ENCODE measurements at regions not wholly inside any gene's neighbourhood (a gene's known extent, or its start where the extent isn't known, plus 50 kb on each side); places are given as distances from the start of the nearest gene placed in this dataset.
A peak's percentile ranks its signal among the peaks of the same experiment; 100 is the strongest.
"Not testable (repeated sequence)": the region's sequence is repeated elsewhere in the genome, so short reads cannot be mapped to it uniquely, and the experiment has no call there.

- peak; percentile 15 for DNase-seq (ENCODE audit: low spot score)
These were observed 133.0 kb downstream of the GPX5 start for GRCh38 chr6:28658475-28659249.

- no peak for DNase-seq (ENCODE audit: low spot score)
These were observed 133.5 kb downstream of the GPX5 start for GRCh38 chr6:28659250-28659566.

GRCh38 chr6:28661097-28661713 is 135.5 kb downstream of the GPX5 start:
- DNase-seq (ENCODE audit: low spot score): no peak

GRCh38 chr6:28664870-28665396 is 139.3 kb downstream of the GPX5 start:
- no peak for DNase-seq (ENCODE audit: low spot score)

- DNase-seq (ENCODE audit: low spot score): no peak
These were observed 147.7 kb downstream of the GPX5 start for GRCh38 chr6:28673417-28673786.

GRCh38 chr6:28673787-28674671 is 148.3 kb downstream of the GPX5 start:
- DNase-seq (ENCODE audit: low spot score): peak; percentile 43

GRCh38 chr6:28675600-28675999 is 149.9 kb downstream of the GPX5 start:
- no peak for DNase-seq (ENCODE audit: low spot score)

- no peak for DNase-seq (ENCODE audit: low spot score)
These were observed 156.9 kb downstream of the GPX5 start for GRCh38 chr6:28682542-28682941.

GRCh38 chr6:28682956-28683685 is 157.4 kb downstream of the GPX5 start:
- not testable (repeated sequence) for DNase-seq (ENCODE audit: low spot score)

GRCh38 chr6:28683945-28684538 is 158.4 kb downstream of the GPX5 start:
- peak; percentile 25 for DNase-seq (ENCODE audit: low spot score)

- not testable (repeated sequence) for DNase-seq (ENCODE audit: low spot score)
These were observed 160.3 kb downstream of the GPX5 start for GRCh38 chr6:28685960-28686359.

GRCh38 chr6:28686446-28687027 is 160.9 kb downstream of the GPX5 start:
- DNase-seq (ENCODE audit: low spot score): peak; percentile 72

- DNase-seq (ENCODE audit: low spot score): not testable (repeated sequence)
These were observed 161.8 kb downstream of the GPX5 start for GRCh38 chr6:28687309-28687981.

GRCh38 chr6:28691991-28692390 is 166.3 kb downstream of the GPX5 start:
- DNase-seq (ENCODE audit: low spot score): not testable (repeated sequence)

GRCh38 chr6:28693033-28693750 is 167.5 kb downstream of the GPX5 start:
- peak; percentile 30 for DNase-seq (ENCODE audit: low spot score)

GRCh38 chr6:28693751-28694443 is 168.2 kb downstream of the GPX5 start:
- DNase-seq (ENCODE audit: low spot score): peak; percentile 4

GRCh38 chr6:28695715-28696114 is 170.0 kb downstream of the GPX5 start:
- DNase-seq (ENCODE audit: low spot score): peak; percentile 24

- DNase-seq (ENCODE audit: low spot score): no peak
These were observed 170.5 kb downstream of the GPX5 start for GRCh38 chr6:28696167-28696566.

GRCh38 chr6:28696682-28697081 is 171.0 kb downstream of the GPX5 start:
- no peak for DNase-seq (ENCODE audit: low spot score)
